ENCODE measurements at regions not wholly inside any gene's neighbourhood (a gene's known extent, or its start where the extent isn't known, plus 50 kb on each side); places are given as distances from the start of the nearest gene placed in this dataset.
"Not testable (repeated sequence)": the region's sequence is repeated elsewhere in the genome, so short reads cannot be mapped to it uniquely, and the experiment has no call there.

DNA sequence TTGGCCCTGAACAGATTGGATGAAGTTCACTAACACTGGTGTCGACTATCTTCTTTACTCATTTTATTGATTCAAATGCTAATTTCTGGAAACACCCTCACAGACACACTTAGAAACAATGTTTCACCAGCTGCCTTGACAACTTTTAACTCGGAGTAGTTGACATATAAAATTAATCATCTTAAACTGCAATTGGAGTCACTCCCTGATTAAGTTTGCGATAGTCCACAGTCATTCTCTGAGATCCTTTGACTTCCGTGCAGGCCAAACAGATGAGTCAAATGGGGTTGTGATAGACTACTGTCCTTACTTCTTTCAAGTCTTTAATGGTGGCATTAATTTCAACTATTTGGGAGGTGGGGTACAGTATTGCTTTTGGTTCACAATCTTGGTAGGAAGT lies 114.4 kb upstream of the PCSK1 start:
- Histone ChIP-seq H3K4me1 (ENCODE audit: insufficient read depth) (no peaks in the 10 kb centered on the region), H3K36me3 (ENCODE audit: insufficient read depth) (no peaks in the 10 kb centered on the region), H3K27ac (ENCODE audit: low read depth) (no peak overlapping the region), H3K4me3 (ENCODE audit: low read depth, low read length) (no peak overlapping the region)
- no peak for DNase-seq (ENCODE audit: extremely low spot score)
- 86% methylated on average over 4 of the region's 4 CpGs for WGBS

DNA sequence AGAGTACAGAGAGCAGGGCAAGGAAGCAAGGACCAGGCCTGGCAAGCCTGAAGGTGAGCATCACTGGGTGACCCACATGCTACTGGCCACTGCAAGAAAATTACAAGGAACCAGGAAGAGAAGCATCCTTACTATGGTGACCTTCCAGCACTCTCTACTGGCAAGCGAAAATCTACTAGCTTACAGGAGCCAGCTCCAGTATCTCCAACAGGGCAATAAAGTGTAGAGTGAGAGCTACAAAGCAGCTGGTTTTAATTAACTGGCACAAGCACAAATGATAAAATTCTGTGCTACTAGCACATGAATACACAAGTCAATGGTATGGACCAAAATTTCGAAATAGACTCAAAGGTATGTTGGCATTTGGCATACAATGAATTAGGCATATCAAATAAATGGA lies 113.3 kb upstream of the CAST start:
- H3K36me3 ChIP-seq (ENCODE audit: insufficient read depth): no peaks in the 10 kb centered on the region
- 61% methylated on average over 2 of the region's 2 CpGs for WGBS
- no peak overlapping the region for H3K27ac ChIP-seq (ENCODE audit: low read depth)
- H3K4me3 ChIP-seq (ENCODE audit: low read depth, low read length): no peak overlapping the region
- DNase-seq (ENCODE audit: extremely low spot score): no peak
- H3K4me1 ChIP-seq (ENCODE audit: insufficient read depth): no peaks in the 10 kb centered on the region

DNA sequence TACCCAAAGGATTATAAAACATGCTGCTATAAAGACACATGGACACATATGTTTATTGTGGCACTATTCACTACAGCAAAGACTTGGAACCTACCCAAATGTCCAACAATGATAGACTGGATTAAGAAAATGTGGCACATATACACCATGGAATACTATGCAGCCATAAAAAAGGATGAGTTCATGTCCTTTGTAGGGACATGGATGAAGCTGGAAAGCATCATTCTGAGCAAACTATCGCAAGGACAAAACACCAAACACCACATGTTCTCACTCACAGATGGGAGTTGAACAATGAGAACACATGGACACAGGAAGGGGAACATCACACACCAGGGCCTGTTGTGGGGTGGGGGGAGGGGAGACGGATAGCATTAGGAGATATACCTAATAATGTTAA lies 101.3 kb upstream of the CAST start:
- not testable (repeated sequence) for H3K4me1 ChIP-seq (ENCODE audit: insufficient read depth); H3K4me3 ChIP-seq (ENCODE audit: low read depth, low read length); H3K36me3 ChIP-seq (ENCODE audit: insufficient read depth); DNase-seq (ENCODE audit: extremely low spot score); H3K27ac ChIP-seq (ENCODE audit: low read depth)
- 94% methylated on average over 2 of the region's 2 CpGs for WGBS

DNA sequence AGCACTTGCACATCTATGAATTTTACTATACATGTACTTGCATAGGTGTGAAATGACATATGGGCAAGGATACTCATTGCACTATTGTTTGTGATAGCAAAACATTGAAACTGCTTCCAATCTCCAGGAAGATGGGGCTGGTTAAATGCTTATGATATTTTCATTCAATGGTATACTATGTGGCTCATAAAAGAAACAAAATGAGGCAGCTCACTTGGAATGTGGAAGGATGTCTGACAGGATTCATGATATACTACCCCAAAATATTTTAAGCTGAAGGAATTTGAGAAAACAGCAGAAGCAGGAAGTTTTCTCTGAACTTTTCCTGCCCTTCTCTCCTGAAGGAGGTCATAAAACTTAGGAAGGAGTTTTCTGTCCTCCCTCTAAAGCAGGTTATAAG lies 99.6 kb upstream of the CAST start:
- Histone ChIP-seq H3K4me3 (ENCODE audit: low read depth, low read length) (no peak overlapping the region), H3K4me1 (ENCODE audit: insufficient read depth) (no peaks in the 10 kb centered on the region), H3K27ac (ENCODE audit: low read depth) (no peak overlapping the region), H3K36me3 (ENCODE audit: insufficient read depth) (no peaks in the 10 kb centered on the region)
- no peak for DNase-seq (ENCODE audit: extremely low spot score)

DNA sequence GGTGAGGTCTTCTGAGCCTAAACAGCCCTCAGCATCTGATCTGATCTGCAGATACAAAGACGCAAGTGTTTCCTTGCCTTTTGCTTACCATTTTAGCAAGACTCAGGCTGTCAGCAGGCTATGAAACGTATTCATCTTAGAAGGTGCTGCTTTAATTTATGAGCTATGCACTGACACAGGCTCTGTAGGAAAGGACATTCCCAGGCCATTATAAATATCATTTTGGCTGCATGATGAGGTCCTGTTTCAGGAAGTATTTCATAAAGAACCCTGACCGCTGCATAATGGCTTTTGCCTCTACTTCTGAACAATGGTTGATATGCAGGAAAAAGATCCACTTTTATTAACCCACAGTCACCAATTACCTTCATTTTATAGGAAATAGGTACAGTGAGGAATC lies 98.4 kb upstream of the CAST start:
- WGBS: 73% methylated on average over 3 of the region's 3 CpGs
- DNase-seq (ENCODE audit: extremely low spot score): no peak
- Histone ChIP-seq H3K36me3 (ENCODE audit: insufficient read depth) (no peaks in the 10 kb centered on the region), H3K4me3 (ENCODE audit: low read depth, low read length) (no peak overlapping the region), H3K4me1 (ENCODE audit: insufficient read depth) (no peaks in the 10 kb centered on the region), H3K27ac (ENCODE audit: low read depth) (no peak overlapping the region)

DNA sequence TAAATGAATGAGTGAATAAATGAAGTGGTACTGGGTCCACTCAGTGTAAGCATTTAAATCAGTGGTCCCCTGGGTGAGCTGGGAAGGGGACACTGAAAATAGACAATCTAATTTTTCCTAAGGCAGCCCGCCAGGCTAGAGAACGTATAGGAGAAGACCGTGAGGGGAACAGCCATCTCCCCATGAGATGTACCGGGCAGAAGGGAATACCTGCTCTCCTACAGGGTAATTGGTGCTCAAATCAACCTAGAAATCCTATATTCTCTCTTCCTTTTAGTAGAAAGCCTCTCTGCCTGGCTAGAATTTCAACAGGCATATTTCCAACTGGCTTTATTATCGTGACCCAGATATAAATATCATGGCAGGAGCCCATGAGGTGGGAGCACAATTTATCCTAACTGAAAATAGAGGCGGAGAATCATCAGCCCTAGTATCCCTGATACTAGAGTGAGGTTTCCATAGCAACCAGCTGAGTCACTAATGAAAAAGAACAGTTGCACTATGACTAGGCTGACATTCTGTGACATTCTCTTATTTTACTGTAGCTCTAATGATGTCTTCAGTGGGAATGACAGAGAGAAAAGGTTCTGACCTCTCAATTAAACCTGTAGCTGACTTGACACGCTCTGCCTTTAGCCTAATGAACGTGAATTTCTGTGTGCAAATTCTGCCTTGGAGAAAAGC lies 96.5 kb upstream of the CAST start:
- Histone ChIP-seq H3K4me3 (ENCODE audit: low read depth, low read length) (no peak overlapping the region), H3K36me3 (ENCODE audit: insufficient read depth) (no peaks in the 10 kb centered on the region), H3K4me1 (ENCODE audit: insufficient read depth) (no peaks in the 10 kb centered on the region), H3K27ac (ENCODE audit: low read depth) (no peak overlapping the region)
- no peak for DNase-seq (ENCODE audit: extremely low spot score)
- 55% methylated on average over 8 of the region's 8 CpGs for WGBS

DNA sequence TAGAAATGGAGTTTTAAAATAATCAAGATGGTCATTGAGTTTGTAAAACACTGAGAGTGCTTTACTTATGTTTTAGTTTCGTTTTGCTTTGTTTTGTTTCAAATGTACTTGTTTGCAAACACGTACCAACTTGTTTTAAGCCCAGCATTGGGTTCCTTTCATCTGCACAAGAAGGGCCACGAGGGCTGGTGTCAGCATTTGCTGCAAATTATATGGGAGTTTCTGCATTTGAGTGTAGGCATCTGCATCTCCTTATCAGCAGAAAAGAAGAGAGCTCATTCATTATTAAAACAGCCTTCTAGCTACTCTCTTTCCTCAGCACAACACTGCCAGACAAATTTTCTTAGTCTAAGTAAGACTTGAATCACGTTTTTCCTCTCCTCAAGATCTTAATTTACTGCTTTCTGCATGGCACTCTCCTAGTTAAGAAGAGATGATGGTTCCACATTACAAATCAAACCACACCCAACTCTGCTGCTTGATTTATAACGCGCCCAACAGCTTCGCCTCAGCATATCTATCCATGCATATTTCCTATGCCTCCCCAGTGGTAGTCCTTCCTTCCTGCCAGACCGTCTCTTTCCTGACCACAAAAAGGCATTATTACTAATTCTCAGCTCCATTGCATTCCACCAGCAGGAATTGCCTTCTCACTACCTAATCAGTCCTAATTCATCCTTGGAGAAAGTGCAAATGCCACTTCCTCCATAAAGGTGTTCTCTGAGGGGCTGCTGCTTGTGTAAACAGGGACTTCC lies 95.2 kb upstream of the CAST start:
- 44% methylated on average over 8 of the region's 8 CpGs for WGBS
- H3K4me1 ChIP-seq (ENCODE audit: insufficient read depth): no peaks in the 10 kb centered on the region
- H3K36me3 ChIP-seq (ENCODE audit: insufficient read depth): no peaks in the 10 kb centered on the region
- no peak overlapping the region for H3K27ac ChIP-seq (ENCODE audit: low read depth)
- no peak overlapping the region for H3K4me3 ChIP-seq (ENCODE audit: low read depth, low read length)
- DNase-seq (ENCODE audit: extremely low spot score): no peak

DNA sequence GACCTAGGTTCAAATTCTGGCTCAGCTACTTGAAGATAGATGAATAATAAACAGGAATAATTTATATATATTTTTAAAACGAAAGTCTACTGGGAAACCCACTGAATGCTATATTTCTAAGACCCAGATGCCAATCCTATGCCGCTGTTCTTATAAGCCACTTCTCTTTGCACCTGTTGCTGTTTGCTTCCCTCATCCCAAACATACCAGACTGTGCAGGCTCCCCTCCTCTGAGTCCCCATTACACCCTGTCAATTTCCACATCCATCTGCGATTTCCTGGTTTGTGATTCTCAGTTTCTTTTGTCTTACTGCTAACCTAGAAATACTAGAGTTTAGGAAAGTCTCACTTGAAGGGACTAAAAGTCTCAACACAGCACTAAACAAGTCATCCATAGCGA lies 92.8 kb upstream of the CAST start:
- Histone ChIP-seq H3K36me3 (ENCODE audit: insufficient read depth) (no peaks in the 10 kb centered on the region), H3K4me1 (ENCODE audit: insufficient read depth) (no peaks in the 10 kb centered on the region), H3K4me3 (ENCODE audit: low read depth, low read length) (no peak overlapping the region), H3K27ac (ENCODE audit: low read depth) (no peak overlapping the region)
- DNase-seq (ENCODE audit: extremely low spot score): no peak
- WGBS: 91% methylated on average over 4 of the region's 4 CpGs

DNA sequence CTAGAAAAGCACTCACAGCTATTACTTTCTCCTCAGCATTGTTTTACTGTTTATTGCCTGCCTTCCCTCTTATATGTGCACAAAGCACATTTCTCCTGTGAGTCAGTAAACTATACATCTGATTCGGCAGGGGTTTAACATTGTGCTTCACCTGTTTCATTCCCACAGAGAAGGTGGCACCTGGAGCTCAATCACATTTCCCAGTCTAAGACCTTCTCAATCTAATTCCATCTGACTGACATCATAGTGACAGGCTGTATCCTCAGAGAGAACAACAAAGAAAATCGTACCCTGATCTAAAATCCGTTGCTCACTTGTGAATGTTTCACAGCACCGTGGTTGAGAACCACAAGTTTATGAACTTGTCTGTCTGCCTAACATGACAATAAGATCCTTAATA lies 92.4 kb upstream of the CAST start:
- DNase-seq (ENCODE audit: extremely low spot score): no peak
- Histone ChIP-seq H3K27ac (ENCODE audit: low read depth) (no peak overlapping the region), H3K36me3 (ENCODE audit: insufficient read depth) (no peaks in the 10 kb centered on the region), H3K4me3 (ENCODE audit: low read depth, low read length) (no peak overlapping the region), H3K4me1 (ENCODE audit: insufficient read depth) (no peaks in the 10 kb centered on the region)
- 80% methylated on average over 4 of the region's 4 CpGs for WGBS

DNA sequence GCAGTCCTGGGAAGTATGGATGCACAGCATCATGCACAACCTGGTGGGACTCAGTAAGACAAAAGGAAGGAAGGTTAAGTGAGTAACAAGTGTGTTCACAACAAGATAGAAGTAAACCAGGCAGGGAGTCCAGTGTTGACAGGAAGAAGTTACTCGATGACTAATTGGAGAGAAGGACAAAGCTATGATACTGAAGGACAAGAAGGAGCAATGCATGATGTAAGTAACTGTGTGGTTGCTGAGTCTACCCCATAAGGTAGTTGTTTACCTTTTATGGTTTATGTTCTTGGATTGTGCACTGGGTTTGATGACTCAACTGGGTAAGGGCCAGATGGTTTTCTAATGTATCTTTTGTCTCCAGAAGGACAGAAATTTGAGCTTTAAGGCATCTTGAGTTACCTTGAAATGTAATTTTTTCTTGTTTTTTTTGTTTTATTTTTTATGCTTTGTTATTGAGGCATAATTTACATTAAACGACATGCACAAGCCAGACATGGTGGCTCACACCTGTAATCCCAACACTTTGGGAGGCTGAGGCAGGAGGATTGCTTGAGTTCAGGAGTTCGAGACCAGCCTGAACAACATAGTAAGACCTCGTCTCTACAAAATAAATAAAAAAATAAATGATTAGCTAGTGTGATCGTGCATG lies 89.2 kb upstream of the CAST start:
- no peak overlapping the region for H3K4me3 ChIP-seq (ENCODE audit: low read depth, low read length)
- H3K27ac ChIP-seq (ENCODE audit: low read depth): no peak overlapping the region
- H3K4me1 ChIP-seq (ENCODE audit: insufficient read depth): no peaks in the 10 kb centered on the region
- no peaks in the 10 kb centered on the region for H3K36me3 ChIP-seq (ENCODE audit: insufficient read depth)
- WGBS: 84% methylated on average over 5 of the region's 5 CpGs
- no peak for DNase-seq (ENCODE audit: extremely low spot score)

DNA sequence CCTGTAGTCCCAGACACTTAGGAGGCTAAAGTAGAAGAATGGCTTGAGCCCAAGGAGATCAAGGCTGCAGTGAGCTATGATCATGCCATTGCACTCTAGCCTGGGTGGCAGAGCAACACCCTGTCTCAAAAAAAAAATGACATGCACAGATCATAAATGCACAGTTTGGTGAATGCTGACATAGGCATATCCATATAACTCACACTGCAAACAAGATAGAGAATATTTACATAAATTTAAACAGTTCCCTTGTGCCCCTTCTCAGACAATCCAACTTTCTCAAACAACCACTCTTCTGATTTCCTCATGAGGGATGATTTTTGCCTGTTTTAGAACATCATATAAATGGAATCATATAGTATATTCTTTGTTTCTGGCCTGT lies 88.7 kb upstream of the CAST start:
- H3K4me3 ChIP-seq (ENCODE audit: low read depth, low read length): no peak overlapping the region
- no peak for DNase-seq (ENCODE audit: extremely low spot score)
- H3K27ac ChIP-seq (ENCODE audit: low read depth): no peak overlapping the region
- H3K4me1 ChIP-seq (ENCODE audit: insufficient read depth): no peaks in the 10 kb centered on the region
- H3K36me3 ChIP-seq (ENCODE audit: insufficient read depth): no peaks in the 10 kb centered on the region

DNA sequence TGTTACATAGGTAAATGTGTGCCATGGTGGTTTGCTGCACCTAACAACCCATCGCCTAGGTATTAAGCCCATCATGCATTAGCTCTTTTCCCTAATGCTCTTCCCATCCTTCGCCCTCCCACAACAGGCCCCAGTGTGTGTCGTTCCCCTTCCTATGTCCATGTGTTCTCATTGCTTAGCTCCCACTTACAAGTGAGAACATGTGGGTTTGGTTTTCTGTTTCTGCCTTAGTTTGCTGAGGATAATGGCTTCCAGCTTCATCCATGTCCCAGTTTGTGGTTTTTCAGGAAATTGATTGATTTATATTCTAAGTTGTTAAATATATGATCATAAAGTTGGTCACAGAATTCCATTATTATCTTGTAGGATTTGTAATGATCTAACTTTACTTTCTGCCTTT lies 85.3 kb upstream of the CAST start:
- Histone ChIP-seq H3K4me3 (ENCODE audit: low read depth, low read length) (no peak overlapping the region), H3K36me3 (ENCODE audit: insufficient read depth) (no peaks in the 10 kb centered on the region), H3K27ac (ENCODE audit: low read depth) (no peak overlapping the region), H3K4me1 (ENCODE audit: insufficient read depth) (no peaks in the 10 kb centered on the region)
- WGBS: 88% methylated on average over 3 of the region's 3 CpGs
- no peak for DNase-seq (ENCODE audit: extremely low spot score)

DNA sequence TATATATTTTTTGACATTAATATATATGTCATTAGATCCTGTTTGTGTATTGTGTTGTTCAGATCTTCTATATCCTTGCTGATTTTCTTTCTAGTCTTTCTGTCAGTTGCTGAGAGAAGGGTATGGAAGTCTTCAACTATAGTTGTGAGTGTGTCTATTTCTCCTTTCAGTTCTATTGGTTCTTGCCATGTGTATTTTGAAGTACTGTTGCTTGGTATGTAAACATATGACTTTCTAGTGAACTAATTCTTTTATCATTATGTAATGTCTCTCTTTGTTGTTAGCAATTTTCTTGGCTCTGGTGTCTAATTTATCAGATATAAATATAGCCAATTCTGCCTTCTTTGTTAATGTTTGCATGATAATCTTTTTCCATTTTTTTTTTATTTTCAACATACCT lies 84.3 kb upstream of the CAST start:
- no peak for DNase-seq (ENCODE audit: extremely low spot score)
- Histone ChIP-seq H3K27ac (ENCODE audit: low read depth) (no peak overlapping the region), H3K36me3 (ENCODE audit: insufficient read depth) (no peaks in the 10 kb centered on the region), H3K4me1 (ENCODE audit: insufficient read depth) (no peaks in the 10 kb centered on the region), H3K4me3 (ENCODE audit: low read depth, low read length) (no peak overlapping the region)

DNA sequence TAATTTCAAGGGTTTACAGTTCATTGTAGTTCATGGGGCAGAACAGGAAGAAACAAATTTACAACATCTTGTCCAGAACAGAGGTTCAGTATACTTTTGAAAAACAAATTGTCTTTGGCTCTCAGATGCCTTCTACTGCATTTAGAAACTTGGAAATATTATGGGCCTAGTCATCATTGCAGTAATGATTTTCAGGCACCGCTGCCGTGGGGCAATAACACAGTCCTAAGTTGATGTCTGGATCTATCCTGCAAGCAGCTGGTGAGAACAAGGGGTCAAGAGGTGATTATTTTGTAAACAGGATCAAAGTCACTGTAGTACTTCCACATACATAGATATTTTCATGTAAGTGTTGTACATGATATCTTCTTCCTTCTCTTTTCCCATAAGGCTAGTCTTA lies 82.5 kb upstream of the CAST start:
- H3K4me1 ChIP-seq (ENCODE audit: insufficient read depth): no peaks in the 10 kb centered on the region
- H3K36me3 ChIP-seq (ENCODE audit: insufficient read depth): no peaks in the 10 kb centered on the region
- WGBS: 83% methylated on average over 2 of the region's 2 CpGs
- H3K4me3 ChIP-seq (ENCODE audit: low read depth, low read length): no peak overlapping the region
- H3K27ac ChIP-seq (ENCODE audit: low read depth): no peak overlapping the region
- DNase-seq (ENCODE audit: extremely low spot score): no peak

Data from urinary bladder (tissue), 3 donors.